ENCODE measurements at regions not wholly inside any gene's neighbourhood (a gene's known extent, or its start where the extent isn't known, plus 50 kb on each side); places are given as distances from the start of the nearest gene placed in this dataset.

GRCh38 chr17:77786740-77787505, 171.6 kb upstream of the TNRC6C start:
- Histone ChIP-seq H3K27ac (replicated peaks; ENCODE audit: low read length) (no peak overlapping the region), H2BK12ac (ENCODE audit: low read length) (peak overlapping the region; percentile 89), H3K79me1 (ENCODE audit: low read depth, low read length) (no peaks in the 10 kb centered on the region), H3K36me3 (replicated peaks in 1 of 2; ENCODE audit: control insufficient read depth in 2 of 2, insufficient read depth in 2 of 2, low read length in 2 of 2) (no peaks in the 10 kb centered on the region), H3K9me3 (replicated peaks in 1 of 2; ENCODE audit: control insufficient read depth in 2 of 2, insufficient read depth in 1 of 2, low read depth in 1 of 2, low read length in 2 of 2) (no peaks in the 10 kb centered on the region), H3K14ac (ENCODE audit: low read length) (no peak overlapping the region), H4K91ac (ENCODE audit: low read depth, low read length, poor library complexity) (no peak overlapping the region), H3K4me3 (ENCODE audit: low read length in 2 of 2) (peak overlapping the region in 1 of 2 donors; percentile 37), H2BK5ac (ENCODE audit: low read length) (no peak overlapping the region), H3K4ac (ENCODE audit: low read length) (no peak overlapping the region), H3K23ac (ENCODE audit: low read depth, low read length, poor library complexity) (peak overlapping the region; percentile 71), H3K4me1 (ENCODE audit: control insufficient read depth in 2 of 2, insufficient read depth in 1 of 2, low read depth in 1 of 2, low read length in 2 of 2) (peaks cover 0 to 27% of the 10 kb centered on the region in 2 donors), H3K9ac (ENCODE audit: low read depth, low read length, poor library complexity) (no peak overlapping the region), H3K18ac (ENCODE audit: low read length) (peak overlapping the region; percentile 44), H2AFZ (ENCODE audit: low read length) (no peak overlapping the region), H2BK15ac (ENCODE audit: low read length) (no peak overlapping the region), H4K8ac (ENCODE audit: low read depth, low read length) (no peak overlapping the region), H2BK120ac (ENCODE audit: low read depth, low read length) (no peak overlapping the region), H3K4me2 (ENCODE audit: insufficient read depth, low read length, poor library complexity, severe bottlenecking) (peak overlapping the region; percentile 24), H2AK5ac (ENCODE audit: low read depth, low read length) (no peak overlapping the region), H3K27me3 (ENCODE audit: control insufficient read depth in 3 of 3, insufficient read depth in 3 of 3, low read depth in 1 of 3, low read length in 3 of 3) (peaks cover 0 to 43% (median 33%) of the 10 kb centered on the region in 3 experiments)
- no peak for DNase-seq (ENCODE audit: low spot score)
- WGBS, 2 donors (ENCODE audit: extremely low coverage in 2 of 2, insufficient read length in 2 of 2, insufficient replicate concordance in 1 of 2) = no CpG with 5 or more reads among the region's 20 CpGs

GRCh38 chr17:77790143-77790829, 168.2 kb upstream of the TNRC6C start:
- Histone ChIP-seq H2BK120ac (ENCODE audit: low read depth, low read length) (peak overlapping the region; percentile 8), H3K27me3 (ENCODE audit: control insufficient read depth in 3 of 3, insufficient read depth in 3 of 3, low read depth in 1 of 3, low read length in 3 of 3) (peaks cover 0 to 63% (median 48%) of the 10 kb centered on the region in 3 experiments)
- no peak for DNase-seq (ENCODE audit: low spot score)

GRCh38 chr17:77792626-77793025, 165.9 kb upstream of the TNRC6C start:
- no CpG with 5 or more reads among the region's 10 CpGs for WGBS, 2 donors (ENCODE audit: extremely low coverage in 2 of 2, insufficient read length in 2 of 2, insufficient replicate concordance in 1 of 2)

More at GRCh38 chr17:77790143-77790829, 168.2 kb upstream of the TNRC6C start:
- no peak overlapping the region for H3K9ac ChIP-seq (ENCODE audit: low read depth, low read length, poor library complexity)
- H4K91ac ChIP-seq (ENCODE audit: low read depth, low read length, poor library complexity) = no peak overlapping the region
- no peak overlapping the region for H3K14ac ChIP-seq (ENCODE audit: low read length)
- no peaks in the 10 kb centered on the region for H3K36me3 ChIP-seq (replicated peaks in 1 of 2; ENCODE audit: control insufficient read depth in 2 of 2, insufficient read depth in 2 of 2, low read length in 2 of 2)
- no peak overlapping the region for H3K23ac ChIP-seq (ENCODE audit: low read depth, low read length, poor library complexity)
- H3K4ac ChIP-seq (ENCODE audit: low read length) = no peak overlapping the region
- WGBS, 2 donors (ENCODE audit: extremely low coverage in 2 of 2, insufficient read length in 2 of 2, insufficient replicate concordance in 1 of 2) = no CpG with 5 or more reads among the region's 9 CpGs
- H3K18ac ChIP-seq (ENCODE audit: low read length) = peak overlapping the region; percentile 24
- peaks cover 3 to 18% of the 10 kb centered on the region in 2 donors for H3K4me1 ChIP-seq (ENCODE audit: control insufficient read depth in 2 of 2, insufficient read depth in 1 of 2, low read depth in 1 of 2, low read length in 2 of 2)
- peak overlapping the region; percentile 24 for H2AFZ ChIP-seq (ENCODE audit: low read length)
- peak overlapping the region; percentile 53 for H2AK5ac ChIP-seq (ENCODE audit: low read depth, low read length)
- peak overlapping the region; percentile 3 for H3K27ac ChIP-seq (replicated peaks; ENCODE audit: low read length)
- no peaks in the 10 kb centered on the region for H3K79me1 ChIP-seq (ENCODE audit: low read depth, low read length)
- H2BK5ac ChIP-seq (ENCODE audit: low read length) = no peak overlapping the region
- H3K9me3 ChIP-seq (replicated peaks in 1 of 2; ENCODE audit: control insufficient read depth in 2 of 2, insufficient read depth in 1 of 2, low read depth in 1 of 2, low read length in 2 of 2) = no peaks in the 10 kb centered on the region
- H2BK15ac ChIP-seq (ENCODE audit: low read length) = peak overlapping the region; percentile 28
- no peak overlapping the region for H3K4me3 ChIP-seq (ENCODE audit: low read length in 2 of 2)
- peak overlapping the region; percentile 47 for H2BK12ac ChIP-seq (ENCODE audit: low read length)
- H3K4me2 ChIP-seq (ENCODE audit: insufficient read depth, low read length, poor library complexity, severe bottlenecking) = no peak overlapping the region
- no peak overlapping the region for H4K8ac ChIP-seq (ENCODE audit: low read depth, low read length)

More at GRCh38 chr17:77792626-77793025, 165.9 kb upstream of the TNRC6C start:
- Histone ChIP-seq H3K4me2 (ENCODE audit: insufficient read depth, low read length, poor library complexity, severe bottlenecking) (no peak overlapping the region), H3K23ac (ENCODE audit: low read depth, low read length, poor library complexity) (no peak overlapping the region), H3K4ac (ENCODE audit: low read length) (no peak overlapping the region), H2BK5ac (ENCODE audit: low read length) (peak overlapping the region; percentile 4), H3K27me3 (ENCODE audit: control insufficient read depth in 3 of 3, insufficient read depth in 3 of 3, low read depth in 1 of 3, low read length in 3 of 3) (peaks cover 0 to 44% (median 35%) of the 10 kb centered on the region in 3 experiments), H3K9me3 (replicated peaks in 1 of 2; ENCODE audit: control insufficient read depth in 2 of 2, insufficient read depth in 1 of 2, low read depth in 1 of 2, low read length in 2 of 2) (no peaks in the 10 kb centered on the region), H3K79me1 (ENCODE audit: low read depth, low read length) (no peaks in the 10 kb centered on the region), H3K9ac (ENCODE audit: low read depth, low read length, poor library complexity) (no peak overlapping the region), H3K36me3 (replicated peaks in 1 of 2; ENCODE audit: control insufficient read depth in 2 of 2, insufficient read depth in 2 of 2, low read length in 2 of 2) (no peaks in the 10 kb centered on the region), H3K4me1 (ENCODE audit: control insufficient read depth in 2 of 2, insufficient read depth in 1 of 2, low read depth in 1 of 2, low read length in 2 of 2) (peaks cover 3 to 10% of the 10 kb centered on the region in 2 donors), H3K14ac (ENCODE audit: low read length) (no peak overlapping the region), H4K8ac (ENCODE audit: low read depth, low read length) (no peak overlapping the region), H2AK5ac (ENCODE audit: low read depth, low read length) (no peak overlapping the region), H4K91ac (ENCODE audit: low read depth, low read length, poor library complexity) (no peak overlapping the region), H3K18ac (ENCODE audit: low read length) (peak overlapping the region; percentile 80), H3K4me3 (ENCODE audit: low read length in 2 of 2) (no peak overlapping the region), H3K27ac (replicated peaks; ENCODE audit: low read length) (no peak overlapping the region), H2BK120ac (ENCODE audit: low read depth, low read length) (no peak overlapping the region), H2BK15ac (ENCODE audit: low read length) (no peak overlapping the region), H2AFZ (ENCODE audit: low read length) (no peak overlapping the region), H2BK12ac (ENCODE audit: low read length) (no peak overlapping the region)
- DNase-seq (ENCODE audit: low spot score) = no peak
